OCI-LY1 (cell line): ENCODE measurements at regions not wholly inside any gene's neighbourhood (a gene's known extent, or its start where the extent isn't known, plus 50 kb on each side); places are given as distances from the start of the nearest gene placed in this dataset.

Source experiments
- CTCF ChIP-seq: fragments of 200-600 bp; sonication (generic), shearing (Covaris generic); IDR thresholded peaks from 2 replicates; pipeline ENCODE4 v1.5.1; 2017; ENCODE audit warnings: mild to moderate bottlenecking, antibody characterized with exemption, low read length, moderate library complexity, mixed read lengths
- EZH2 ChIP-seq: fragments of 200-600 bp; sonication (generic), shearing (Covaris generic); IDR thresholded peaks from 2 replicates; pipeline ENCODE4 v1.8.0; 2017; ENCODE audit warnings: borderline replicate concordance, mixed run types, mild to moderate bottlenecking, antibody characterized with exemption, low read length, moderate library complexity, mixed read lengths

GRCh38 chr10:43772171-43772570 is 123.5 kb upstream of the ZNF32 start:
- TF ChIP-seq CTCF (no peak), EZH2 (no peak)
